Tibial nerve (tissue), 4 donors: ENCODE measurements at regions not wholly inside any gene's neighbourhood (a gene's known extent, or its start where the extent isn't known, plus 50 kb on each side); places are given as distances from the start of the nearest gene placed in this dataset.

Experiments used
- EP300 ChIP-seq, 2 donors: sonication (generic); formaldehyde crosslinking; IDR thresholded peaks; one replicate each; pipeline ENCODE4 v1.6.1; 2017; ENCODE audit warnings: antibody characterized with exemption in 2 of 2, mild to moderate bottlenecking in 1 of 2
- POLR2A ChIP-seq, 2 donors: fragments of 450-650 bp; IDR thresholded peaks; one replicate each; pipeline ENCODE4 v1.6.1; 2017; ENCODE audit warnings: antibody characterized with exemption in 2 of 2, mild to moderate bottlenecking in 2 of 2, moderate library complexity in 2 of 2
- TF ChIP-seq, protein P1 (sequence below), 5 experiments: fragments of 200-600 bp in 3 of 5; fragments of 450-650 bp in 2 of 5; sonication (generic) in 3 of 5; IDR thresholded peaks; one replicate each; pipeline ENCODE4 v1.5.1; 2016 to 2019; ENCODE audit warnings: antibody characterized with exemption in 5 of 5, mild to moderate bottlenecking in 3 of 5, moderate library complexity in 2 of 5

DNA sequence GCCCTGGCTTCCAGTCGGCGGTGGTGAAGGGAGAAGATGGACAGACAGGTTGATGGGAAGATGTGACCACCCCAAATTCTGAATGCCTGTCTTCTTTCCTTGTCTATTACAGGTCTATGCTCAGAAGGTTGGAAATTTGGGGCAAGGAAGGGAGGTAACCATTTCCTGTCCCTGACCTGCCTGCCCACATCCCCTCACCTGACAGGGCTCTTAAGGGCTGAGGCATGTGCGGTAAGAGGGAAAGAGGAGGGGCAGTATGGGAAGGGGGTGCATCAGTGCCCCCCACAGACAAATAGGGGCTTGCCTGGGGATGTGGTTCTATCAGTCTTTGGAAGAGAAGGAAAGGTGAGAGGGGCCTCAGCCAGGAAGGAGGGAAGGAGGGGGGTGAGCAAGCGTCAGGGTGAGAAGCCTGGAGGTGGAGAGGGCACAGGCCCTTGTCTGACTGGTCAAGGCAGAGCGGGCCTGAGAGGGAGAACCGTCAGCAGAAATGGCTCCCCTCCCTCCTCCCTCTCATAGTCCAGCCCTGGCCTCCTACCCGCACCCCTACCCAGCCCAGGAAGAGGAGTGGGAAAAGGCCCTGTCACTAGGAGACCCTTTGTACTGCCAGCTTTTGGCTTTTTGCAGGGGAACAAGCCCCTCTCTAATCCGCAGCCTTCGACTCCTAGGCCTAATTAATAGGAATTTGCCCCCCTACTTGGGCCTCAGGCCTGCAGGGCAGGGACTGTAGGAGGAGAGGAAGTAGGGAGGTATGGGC lies 104.4 kb upstream of the FOXP4 start:
- TF ChIP-seq POLR2A (IDR thresholded peaks at IDR 0.05) (no peak), EP300 (IDR thresholded peaks at IDR 0.05) (no peak)
- TF ChIP-seq, protein P1, sequence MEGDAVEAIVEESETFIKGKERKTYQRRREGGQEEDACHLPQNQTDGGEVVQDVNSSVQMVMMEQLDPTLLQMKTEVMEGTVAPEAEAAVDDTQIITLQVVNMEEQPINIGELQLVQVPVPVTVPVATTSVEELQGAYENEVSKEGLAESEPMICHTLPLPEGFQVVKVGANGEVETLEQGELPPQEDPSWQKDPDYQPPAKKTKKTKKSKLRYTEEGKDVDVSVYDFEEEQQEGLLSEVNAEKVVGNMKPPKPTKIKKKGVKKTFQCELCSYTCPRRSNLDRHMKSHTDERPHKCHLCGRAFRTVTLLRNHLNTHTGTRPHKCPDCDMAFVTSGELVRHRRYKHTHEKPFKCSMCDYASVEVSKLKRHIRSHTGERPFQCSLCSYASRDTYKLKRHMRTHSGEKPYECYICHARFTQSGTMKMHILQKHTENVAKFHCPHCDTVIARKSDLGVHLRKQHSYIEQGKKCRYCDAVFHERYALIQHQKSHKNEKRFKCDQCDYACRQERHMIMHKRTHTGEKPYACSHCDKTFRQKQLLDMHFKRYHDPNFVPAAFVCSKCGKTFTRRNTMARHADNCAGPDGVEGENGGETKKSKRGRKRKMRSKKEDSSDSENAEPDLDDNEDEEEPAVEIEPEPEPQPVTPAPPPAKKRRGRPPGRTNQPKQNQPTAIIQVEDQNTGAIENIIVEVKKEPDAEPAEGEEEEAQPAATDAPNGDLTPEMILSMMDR (IDR thresholded peaks at IDR 0.05) = no peak
